ENCODE measurements at regions not wholly inside any gene's neighbourhood (a gene's known extent, or its start where the extent isn't known, plus 50 kb on each side); places are given as distances from the start of the nearest gene placed in this dataset.

- TF ChIP-seq, protein P1, sequence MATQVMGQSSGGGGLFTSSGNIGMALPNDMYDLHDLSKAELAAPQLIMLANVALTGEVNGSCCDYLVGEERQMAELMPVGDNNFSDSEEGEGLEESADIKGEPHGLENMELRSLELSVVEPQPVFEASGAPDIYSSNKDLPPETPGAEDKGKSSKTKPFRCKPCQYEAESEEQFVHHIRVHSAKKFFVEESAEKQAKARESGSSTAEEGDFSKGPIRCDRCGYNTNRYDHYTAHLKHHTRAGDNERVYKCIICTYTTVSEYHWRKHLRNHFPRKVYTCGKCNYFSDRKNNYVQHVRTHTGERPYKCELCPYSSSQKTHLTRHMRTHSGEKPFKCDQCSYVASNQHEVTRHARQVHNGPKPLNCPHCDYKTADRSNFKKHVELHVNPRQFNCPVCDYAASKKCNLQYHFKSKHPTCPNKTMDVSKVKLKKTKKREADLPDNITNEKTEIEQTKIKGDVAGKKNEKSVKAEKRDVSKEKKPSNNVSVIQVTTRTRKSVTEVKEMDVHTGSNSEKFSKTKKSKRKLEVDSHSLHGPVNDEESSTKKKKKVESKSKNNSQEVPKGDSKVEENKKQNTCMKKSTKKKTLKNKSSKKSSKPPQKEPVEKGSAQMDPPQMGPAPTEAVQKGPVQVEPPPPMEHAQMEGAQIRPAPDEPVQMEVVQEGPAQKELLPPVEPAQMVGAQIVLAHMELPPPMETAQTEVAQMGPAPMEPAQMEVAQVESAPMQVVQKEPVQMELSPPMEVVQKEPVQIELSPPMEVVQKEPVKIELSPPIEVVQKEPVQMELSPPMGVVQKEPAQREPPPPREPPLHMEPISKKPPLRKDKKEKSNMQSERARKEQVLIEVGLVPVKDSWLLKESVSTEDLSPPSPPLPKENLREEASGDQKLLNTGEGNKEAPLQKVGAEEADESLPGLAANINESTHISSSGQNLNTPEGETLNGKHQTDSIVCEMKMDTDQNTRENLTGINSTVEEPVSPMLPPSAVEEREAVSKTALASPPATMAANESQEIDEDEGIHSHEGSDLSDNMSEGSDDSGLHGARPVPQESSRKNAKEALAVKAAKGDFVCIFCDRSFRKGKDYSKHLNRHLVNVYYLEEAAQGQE (IDR thresholded peaks at IDR 0.05; ENCODE audit: borderline replicate concordance) = no peak
- TF ChIP-seq RAD21 (conservative IDR thresholded peaks at IDR 0.05) = no peak
- TF ChIP-seq MXI1 (conservative IDR thresholded peaks at IDR 0.05; ENCODE audit: poor library complexity, severe bottlenecking) = no peak
- TF ChIP-seq EZH2 (IDR thresholded peaks at IDR 0.05; ENCODE audit: borderline replicate concordance, insufficient read depth, low read length, poor library complexity, severe bottlenecking) = no peak
- TF ChIP-seq, protein P2, sequence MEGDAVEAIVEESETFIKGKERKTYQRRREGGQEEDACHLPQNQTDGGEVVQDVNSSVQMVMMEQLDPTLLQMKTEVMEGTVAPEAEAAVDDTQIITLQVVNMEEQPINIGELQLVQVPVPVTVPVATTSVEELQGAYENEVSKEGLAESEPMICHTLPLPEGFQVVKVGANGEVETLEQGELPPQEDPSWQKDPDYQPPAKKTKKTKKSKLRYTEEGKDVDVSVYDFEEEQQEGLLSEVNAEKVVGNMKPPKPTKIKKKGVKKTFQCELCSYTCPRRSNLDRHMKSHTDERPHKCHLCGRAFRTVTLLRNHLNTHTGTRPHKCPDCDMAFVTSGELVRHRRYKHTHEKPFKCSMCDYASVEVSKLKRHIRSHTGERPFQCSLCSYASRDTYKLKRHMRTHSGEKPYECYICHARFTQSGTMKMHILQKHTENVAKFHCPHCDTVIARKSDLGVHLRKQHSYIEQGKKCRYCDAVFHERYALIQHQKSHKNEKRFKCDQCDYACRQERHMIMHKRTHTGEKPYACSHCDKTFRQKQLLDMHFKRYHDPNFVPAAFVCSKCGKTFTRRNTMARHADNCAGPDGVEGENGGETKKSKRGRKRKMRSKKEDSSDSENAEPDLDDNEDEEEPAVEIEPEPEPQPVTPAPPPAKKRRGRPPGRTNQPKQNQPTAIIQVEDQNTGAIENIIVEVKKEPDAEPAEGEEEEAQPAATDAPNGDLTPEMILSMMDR (IDR thresholded peaks at IDR 0.05; ENCODE audit: poor library complexity, severe bottlenecking) = no peak
- no peak for TF ChIP-seq EP300 (conservative IDR thresholded peaks at IDR 0.05; ENCODE audit: poor library complexity, severe bottlenecking)
- no peak for TF ChIP-seq POLR2AphosphoS5 (IDR thresholded peaks at IDR 0.05)
- no peak for TF ChIP-seq SMC3 (conservative IDR thresholded peaks at IDR 0.05; ENCODE audit: poor library complexity)
- no peak for TF ChIP-seq TAF1 (IDR thresholded peaks at IDR 0.05; ENCODE audit: low read depth)
- Histone ChIP-seq H3K9ac (ENCODE audit: low read length) (no peak overlapping the region), H2AFZ (ENCODE audit: low read depth, low read length) (no peak overlapping the region), H3F3A (ENCODE audit: insufficient read depth, low read length, poor library complexity, severe bottlenecking) (no peaks in the 10 kb centered on the region), H3K36me3 (ENCODE audit: insufficient read depth, low read length) (no peaks in the 10 kb centered on the region), H3K79me2 (replicated peaks; ENCODE audit: insufficient read depth, low read length) (no peaks in the 10 kb centered on the region), H3K4me2 (ENCODE audit: low read length) (no peak overlapping the region), H3K9me3 (ENCODE audit: low read length) (no peaks in the 10 kb centered on the region), H4K20me1 (ENCODE audit: insufficient read depth) (no peaks in the 10 kb centered on the region), H3K27ac (ENCODE audit: low read length) (no peak overlapping the region), H3K27me3 (ENCODE audit: insufficient read depth, low read depth, low read length) (no peaks in the 10 kb centered on the region), H3K4me3 (ENCODE audit: low read length) (no peak overlapping the region), H3K9me2 (ENCODE audit: insufficient read depth, low read length) (no peaks in the 10 kb centered on the region)
These were observed 127.5 kb downstream of the CEP57L1 start for GRCh38 chr6:109222848-109223247.

- H3F3A ChIP-seq (ENCODE audit: insufficient read depth, low read length, poor library complexity, severe bottlenecking) = no peaks in the 10 kb centered on the region
- H2AFZ ChIP-seq (ENCODE audit: low read depth, low read length) = no peak overlapping the region
- no peaks in the 10 kb centered on the region for H3K36me3 ChIP-seq (ENCODE audit: insufficient read depth, low read length)
- H3K4me2 ChIP-seq (ENCODE audit: low read length) = no peak overlapping the region
- TF ChIP-seq MXI1 (conservative IDR thresholded peaks at IDR 0.05; ENCODE audit: poor library complexity, severe bottlenecking) = no peak
- no peak for TF ChIP-seq EZH2 (IDR thresholded peaks at IDR 0.05; ENCODE audit: borderline replicate concordance, insufficient read depth, low read length, poor library complexity, severe bottlenecking)
- TF ChIP-seq TAF1 (IDR thresholded peaks at IDR 0.05; ENCODE audit: low read depth) = no peak
- no peak for TF ChIP-seq EP300 (conservative IDR thresholded peaks at IDR 0.05; ENCODE audit: poor library complexity, severe bottlenecking)
- no peak for TF ChIP-seq SMC3 (conservative IDR thresholded peaks at IDR 0.05; ENCODE audit: poor library complexity)
- TF ChIP-seq, protein P1 (IDR thresholded peaks at IDR 0.05; ENCODE audit: borderline replicate concordance) = no peak
- TF ChIP-seq RAD21 (conservative IDR thresholded peaks at IDR 0.05) = no peak
- TF ChIP-seq, protein P2 (IDR thresholded peaks at IDR 0.05; ENCODE audit: poor library complexity, severe bottlenecking) = no peak
- no peak for TF ChIP-seq POLR2AphosphoS5 (IDR thresholded peaks at IDR 0.05)
- H3K9me3 ChIP-seq (ENCODE audit: low read length) = no peaks in the 10 kb centered on the region
- H3K4me3 ChIP-seq (ENCODE audit: low read length) = no peak overlapping the region
- H3K27ac ChIP-seq (ENCODE audit: low read length) = no peak overlapping the region
- no peaks in the 10 kb centered on the region for H3K27me3 ChIP-seq (ENCODE audit: insufficient read depth, low read depth, low read length)
- no peaks in the 10 kb centered on the region for H3K79me2 ChIP-seq (replicated peaks; ENCODE audit: insufficient read depth, low read length)
- no peaks in the 10 kb centered on the region for H4K20me1 ChIP-seq (ENCODE audit: insufficient read depth)
- H3K9me2 ChIP-seq (ENCODE audit: insufficient read depth, low read length) = no peaks in the 10 kb centered on the region
- no peak overlapping the region for H3K9ac ChIP-seq (ENCODE audit: low read length)
These were observed 126.4 kb downstream of the CEP57L1 start for GRCh38 chr6:109221543-109222195.

Data from neural cell (in vitro differentiated cells).